Calu3 (cell line): ENCODE measurements at regions not wholly inside any gene's neighbourhood (a gene's known extent, or its start where the extent isn't known, plus 50 kb on each side); places are given as distances from the start of the nearest gene placed in this dataset.

ENCODE experiments used
- BruUV-seq: library from RNA; stranded (reverse); fragments of 400-500 nt; replicated peaks from 2 replicates; lab custom pipeline; 2021; lab: Mats Ljungman, UMichigan
- CTCF ChIA-PET: fragments of 300-600 bp; sonication (Branson Sonifier 250); formaldehyde crosslinking; loops from one replicate; lab custom pipeline; 2022; ENCODE audit warnings: antibody characterized with exemption; lab: Charles Lee
- DNase-seq: peaks from one replicate; pipeline ENCODE4 v3.0.0; 2022
- H3K27ac Mint-ChIP-seq: one replicate; pipeline ENCODE4 v1.8.0; 2022; ENCODE audit warnings: mixed read lengths; ENCODE audit not compliant: unreplicated experiment
- H3K27me3 Mint-ChIP-seq: one replicate; pipeline ENCODE4 v1.8.0; 2022; ENCODE audit warnings: mixed read lengths; ENCODE audit not compliant: unreplicated experiment
- H3K36me3 Mint-ChIP-seq: one replicate; pipeline ENCODE4 v1.8.0; 2022; ENCODE audit warnings: mild to moderate bottlenecking, moderate library complexity, mixed read lengths; ENCODE audit not compliant: insufficient read depth, unreplicated experiment
- H3K4me1 Mint-ChIP-seq: one replicate; pipeline ENCODE4 v1.8.0; 2022; ENCODE audit warnings: mild to moderate bottlenecking, low read depth, mixed read lengths; ENCODE audit not compliant: unreplicated experiment
- H3K4me3 Mint-ChIP-seq: one replicate; pipeline ENCODE4 v1.8.0; 2022; ENCODE audit warnings: mild to moderate bottlenecking, low read depth, moderate library complexity, mixed read lengths; ENCODE audit not compliant: unreplicated experiment
- H3K9me3 Mint-ChIP-seq: one replicate; pipeline ENCODE4 v1.8.0; 2022; ENCODE audit warnings: low read depth, mixed read lengths; ENCODE audit not compliant: unreplicated experiment
- CTCF ChIP-seq: fragments of 200-600 bp; IDR thresholded peaks from one replicate; pipeline ENCODE4 v1.8.0; 2022; ENCODE audit warnings: antibody characterized with exemption; ENCODE audit not compliant: unreplicated experiment
- intact Hi-C: fragments of 100-400 bp; cut with micrococcal nuclease; formaldehyde crosslinking; loops from one replicate; pipeline ENCODE4 v1.10.0; 2022; ENCODE audit not compliant: unreplicated experiment

DNA sequence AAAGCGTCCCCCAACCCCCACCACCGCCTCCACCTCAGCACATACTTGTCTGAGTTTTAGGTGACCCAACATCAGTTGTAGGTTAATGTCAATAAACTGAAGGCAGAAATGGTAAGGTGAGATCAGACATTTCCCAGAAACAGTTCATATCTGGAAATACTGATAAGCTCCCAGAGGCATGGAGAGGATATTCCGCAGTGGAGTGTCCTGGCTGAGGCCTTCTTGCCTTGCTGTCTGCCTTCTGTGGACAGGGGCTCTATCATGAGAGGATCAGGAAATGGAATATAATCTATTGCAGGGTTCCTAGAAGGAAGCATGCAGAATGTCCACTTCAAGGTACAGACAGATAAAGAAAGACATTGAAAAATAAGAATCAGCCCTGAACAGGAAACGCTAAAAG, 473.3 kb upstream of the MKI67 start:
- Mint-ChIP-seq H3K27ac (no peak overlapping the region), H3K27me3 (no peaks in the 10 kb centered on the region), H3K9me3 (peaks cover 5% of the 10 kb centered on the region), H3K36me3 (no peaks in the 10 kb centered on the region), H3K4me3 (no peak overlapping the region), H3K4me1 (no peaks in the 10 kb centered on the region)
- intact Hi-C loops = no loop called here
- no peak for TF ChIP-seq CTCF
- CTCF ChIA-PET = no interaction called here
- DNase-seq = no peak
- BruUV-seq = no TSS peak

- intact Hi-C loops = no loop called here
- DNase-seq = no peak
- Mint-ChIP-seq H3K4me3 (no peak overlapping the region), H3K27me3 (no peaks in the 10 kb centered on the region), H3K27ac (no peak overlapping the region), H3K4me1 (no peaks in the 10 kb centered on the region), H3K36me3 (no peaks in the 10 kb centered on the region), H3K9me3 (peaks cover 5% of the 10 kb centered on the region)
- no TSS peak for BruUV-seq
- TF ChIP-seq CTCF = no peak
- CTCF ChIA-PET = no interaction called here
Measured at GRCh38 chr10:128602183-128602582, 476.0 kb upstream of the MKI67 start.

GRCh38 chr10:128604025-128604424, 477.8 kb upstream of the MKI67 start:
- no peak for DNase-seq
- intact Hi-C loops = no loop called here
- no peak for TF ChIP-seq CTCF
- H3K27me3 Mint-ChIP-seq = no peaks in the 10 kb centered on the region
- no peak overlapping the region for H3K27ac Mint-ChIP-seq
- H3K4me1 Mint-ChIP-seq = no peaks in the 10 kb centered on the region
- CTCF ChIA-PET = no interaction called here
- no TSS peak for BruUV-seq
- H3K9me3 Mint-ChIP-seq = peaks cover 5% of the 10 kb centered on the region
- no peaks in the 10 kb centered on the region for H3K36me3 Mint-ChIP-seq
- no peak overlapping the region for H3K4me3 Mint-ChIP-seq

DNA sequence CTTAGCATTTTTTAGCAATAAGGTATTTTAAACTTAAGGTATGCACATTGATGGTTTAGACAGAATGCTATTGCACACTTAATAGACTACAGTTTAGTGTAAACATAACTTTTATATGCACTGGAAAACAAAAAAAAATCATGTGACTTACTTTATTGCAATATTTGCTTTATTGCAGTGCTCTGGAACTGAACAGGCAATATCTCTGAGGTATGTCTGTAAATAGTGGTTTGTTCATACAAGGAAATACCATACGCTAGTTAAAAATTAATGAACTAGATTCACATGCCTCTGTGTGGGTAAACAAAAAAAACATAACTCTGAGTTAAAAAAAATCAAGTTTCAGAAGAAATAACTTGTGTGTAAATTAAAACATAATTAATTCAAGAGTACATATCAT, 479.0 kb upstream of the MKI67 start:
- Mint-ChIP-seq H3K27ac (no peak overlapping the region), H3K9me3 (peaks cover 5% of the 10 kb centered on the region), H3K4me1 (no peaks in the 10 kb centered on the region), H3K4me3 (no peak overlapping the region), H3K27me3 (no peaks in the 10 kb centered on the region), H3K36me3 (no peaks in the 10 kb centered on the region)
- no peak for TF ChIP-seq CTCF
- no peak for DNase-seq
- no TSS peak for BruUV-seq
- intact Hi-C loops = no loop called here
- CTCF ChIA-PET = no interaction called here
